Central memory CD8-positive, alpha-beta T cell (primary cell): ENCODE measurements at regions not wholly inside any gene's neighbourhood (a gene's known extent, or its start where the extent isn't known, plus 50 kb on each side); places are given as distances from the start of the nearest gene placed in this dataset.
"Not testable (repeated sequence)": the region's sequence is repeated elsewhere in the genome, so short reads cannot be mapped to it uniquely, and the experiment has no call there.

ENCODE experiments used
- ATAC-seq: fragments of 150-1000 bp; cut with Tn5 transposase; replicated peaks from 2 replicates; pipeline ENCODE4 v1.10.0; 2022; ENCODE audit warnings: mild to moderate bottlenecking, moderate FRiP score, moderate number of reproducible peaks; ENCODE audit not compliant: poor library complexity, severe bottlenecking; ENCODE audit errors: extremely low read depth
- DNase-seq, 2 donors: peaks; one replicate each; pipeline ENCODE4 v3.0.0; 2021; ENCODE audit warnings: low spot score in 2 of 2
- H3K27ac Mint-ChIP-seq: one replicate; pipeline ENCODE4 v1.8.0; 2022; ENCODE audit warnings: low read depth, mild to moderate bottlenecking, moderate library complexity, mixed read lengths
- H3K27me3 Mint-ChIP-seq: one replicate; pipeline ENCODE4 v1.8.0; 2022; ENCODE audit warnings: mixed read lengths
- H3K36me3 Mint-ChIP-seq: one replicate; pipeline ENCODE4 v1.8.0; 2022; ENCODE audit warnings: mild to moderate bottlenecking, moderate library complexity, mixed read lengths; ENCODE audit not compliant: insufficient read depth
- H3K4me1 Mint-ChIP-seq: one replicate; pipeline ENCODE4 v1.8.0; 2022; ENCODE audit warnings: mixed read lengths
- H3K4me3 Mint-ChIP-seq: one replicate; pipeline ENCODE4 v1.8.0; 2022; ENCODE audit warnings: mild to moderate bottlenecking, moderate library complexity, mixed read lengths
- H3K9me3 Mint-ChIP-seq: one replicate; pipeline ENCODE4 v1.8.0; 2022; ENCODE audit warnings: mixed read lengths

GRCh38 chr2:16350211-16350610 is 315.4 kb downstream of the CYRIA start:
- peaks cover 18% of the 10 kb centered on the region for H3K9me3 Mint-ChIP-seq
- no peak overlapping the region for H3K27ac Mint-ChIP-seq
- DNase-seq (no peak), ATAC-seq (no peak)
- no peak overlapping the region for H3K4me3 Mint-ChIP-seq
- H3K36me3 Mint-ChIP-seq, result no peaks in the 10 kb centered on the region
- no peaks in the 10 kb centered on the region for H3K4me1 Mint-ChIP-seq
- no peaks in the 10 kb centered on the region for H3K27me3 Mint-ChIP-seq

- H3K27ac Mint-ChIP-seq, result no peak overlapping the region
- ATAC-seq (no peak), DNase-seq (no peak)
- peaks cover 18% of the 10 kb centered on the region for H3K9me3 Mint-ChIP-seq
- H3K4me1 Mint-ChIP-seq, result no peaks in the 10 kb centered on the region
- H3K36me3 Mint-ChIP-seq, result no peaks in the 10 kb centered on the region
- H3K27me3 Mint-ChIP-seq, result no peaks in the 10 kb centered on the region
- no peak overlapping the region for H3K4me3 Mint-ChIP-seq
These were observed 315.8 kb downstream of the CYRIA start for GRCh38 chr2:16349811-16350210.

GRCh38 chr2:16348821-16349515 is 316.7 kb downstream of the CYRIA start:
- ATAC-seq, result no peak
- Mint-ChIP-seq H3K4me1 (no peaks in the 10 kb centered on the region), H3K9me3 (peaks cover 14% of the 10 kb centered on the region), H3K36me3 (no peaks in the 10 kb centered on the region), H3K4me3 (no peak overlapping the region), H3K27ac (no peak overlapping the region), H3K27me3 (no peaks in the 10 kb centered on the region)
- DNase-seq, result no peak

- H3K4me1 Mint-ChIP-seq, result no peaks in the 10 kb centered on the region
- no peak overlapping the region for H3K27ac Mint-ChIP-seq
- H3K9me3 Mint-ChIP-seq, result peaks cover 9% of the 10 kb centered on the region
- ATAC-seq (no peak), DNase-seq (no peak)
- H3K36me3 Mint-ChIP-seq, result no peaks in the 10 kb centered on the region
- H3K4me3 Mint-ChIP-seq, result no peak overlapping the region
- H3K27me3 Mint-ChIP-seq, result no peaks in the 10 kb centered on the region
These were observed 319.0 kb downstream of the CYRIA start for GRCh38 chr2:16346671-16347070.

GRCh38 chr2:16345231-16345630 is 320.4 kb downstream of the CYRIA start:
- not testable (repeated sequence) for H3K27ac Mint-ChIP-seq, DNase-seq, H3K4me1 Mint-ChIP-seq, H3K4me3 Mint-ChIP-seq, H3K27me3 Mint-ChIP-seq, ATAC-seq, H3K9me3 Mint-ChIP-seq, H3K36me3 Mint-ChIP-seq

GRCh38 chr2:16339206-16339605 is 326.4 kb downstream of the CYRIA start:
- ATAC-seq (no peak), DNase-seq (no peak)
- Mint-ChIP-seq H3K27me3 (no peaks in the 10 kb centered on the region), H3K27ac (no peak overlapping the region), H3K4me3 (no peak overlapping the region), H3K4me1 (no peaks in the 10 kb centered on the region), H3K36me3 (no peaks in the 10 kb centered on the region), H3K9me3 (peaks cover 6% of the 10 kb centered on the region)

GRCh38 chr2:16338026-16338425 is 327.6 kb downstream of the CYRIA start:
- Mint-ChIP-seq H3K27me3 (no peaks in the 10 kb centered on the region), H3K27ac (no peak overlapping the region), H3K36me3 (no peaks in the 10 kb centered on the region), H3K4me3 (no peak overlapping the region), H3K9me3 (peaks cover 6% of the 10 kb centered on the region), H3K4me1 (no peaks in the 10 kb centered on the region)
- no peak for DNase-seq
- no peak for ATAC-seq

GRCh38 chr2:16336916-16337315 is 328.7 kb downstream of the CYRIA start:
- H3K4me1 Mint-ChIP-seq, result no peaks in the 10 kb centered on the region
- no peaks in the 10 kb centered on the region for H3K27me3 Mint-ChIP-seq
- no peaks in the 10 kb centered on the region for H3K36me3 Mint-ChIP-seq
- peaks cover 6% of the 10 kb centered on the region for H3K9me3 Mint-ChIP-seq
- DNase-seq (no peak), ATAC-seq (no peak)
- no peak overlapping the region for H3K27ac Mint-ChIP-seq
- no peak overlapping the region for H3K4me3 Mint-ChIP-seq

GRCh38 chr2:16336491-16336890 is 329.1 kb downstream of the CYRIA start:
- H3K36me3 Mint-ChIP-seq, result no peaks in the 10 kb centered on the region
- DNase-seq (no peak), ATAC-seq (no peak)
- no peaks in the 10 kb centered on the region for H3K4me1 Mint-ChIP-seq
- H3K4me3 Mint-ChIP-seq, result no peak overlapping the region
- H3K27me3 Mint-ChIP-seq, result no peaks in the 10 kb centered on the region
- no peak overlapping the region for H3K27ac Mint-ChIP-seq
- peaks cover 6% of the 10 kb centered on the region for H3K9me3 Mint-ChIP-seq

GRCh38 chr2:16335947-16336346 is 329.7 kb downstream of the CYRIA start:
- Mint-ChIP-seq H3K27ac (no peak overlapping the region), H3K4me1 (no peaks in the 10 kb centered on the region), H3K27me3 (no peaks in the 10 kb centered on the region), H3K4me3 (no peak overlapping the region), H3K9me3 (peaks cover 6% of the 10 kb centered on the region), H3K36me3 (no peaks in the 10 kb centered on the region)
- DNase-seq, result no peak
- ATAC-seq, result no peak

- no peak for DNase-seq
- Mint-ChIP-seq H3K9me3 (peaks cover 6% of the 10 kb centered on the region), H3K4me1 (no peaks in the 10 kb centered on the region), H3K27ac (no peak overlapping the region), H3K36me3 (no peaks in the 10 kb centered on the region), H3K27me3 (no peaks in the 10 kb centered on the region), H3K4me3 (no peak overlapping the region)
- ATAC-seq, result no peak
These were observed 330.1 kb downstream of the CYRIA start for GRCh38 chr2:16335604-16335930.

GRCh38 chr2:16334886-16335603 is 330.6 kb downstream of the CYRIA start:
- Mint-ChIP-seq H3K4me3 (no peak overlapping the region), H3K27ac (no peak overlapping the region), H3K27me3 (no peaks in the 10 kb centered on the region), H3K9me3 (peaks cover 6% of the 10 kb centered on the region), H3K4me1 (no peaks in the 10 kb centered on the region), H3K36me3 (no peaks in the 10 kb centered on the region)
- no peak for DNase-seq
- ATAC-seq, result no peak

- Mint-ChIP-seq H3K27ac (no peak overlapping the region), H3K27me3 (no peaks in the 10 kb centered on the region), H3K4me3 (no peak overlapping the region), H3K4me1 (no peaks in the 10 kb centered on the region), H3K9me3 (peaks cover 2% of the 10 kb centered on the region), H3K36me3 (no peaks in the 10 kb centered on the region)
- ATAC-seq (no peak), DNase-seq (no peak)
These were observed 331.3 kb downstream of the CYRIA start for GRCh38 chr2:16334366-16334765.
